ENCODE measurements at regions not wholly inside any gene's neighbourhood (a gene's known extent, or its start where the extent isn't known, plus 50 kb on each side); places are given as distances from the start of the nearest gene placed in this dataset.

GRCh38 chr5:158485604-158486081 lies 614.1 kb downstream of the EBF1 start:
- TF ChIP-seq POLR2A (IDR thresholded peaks at IDR 0.05): no peak
- no peak for TF ChIP-seq CTCF (IDR thresholded peaks at IDR 0.05)
